HEK293T (cell line): ENCODE measurements at regions not wholly inside any gene's neighbourhood (a gene's known extent, or its start where the extent isn't known, plus 50 kb on each side); places are given as distances from the start of the nearest gene placed in this dataset.

Experiments
- ARNT ChIP-seq: fragments of 450-650 bp; IDR thresholded peaks from 2 replicates; pipeline ENCODE4 v1.6.1; 2017; ENCODE audit warnings: mild to moderate bottlenecking
- BHLHE40 ChIP-seq: fragments of 450-650 bp; IDR thresholded peaks from 2 replicates; pipeline ENCODE4 v1.6.1; 2016; ENCODE audit warnings: mild to moderate bottlenecking, moderate library complexity, borderline replicate concordance
- FOXA1 ChIP-seq: fragments of 450-650 bp; IDR thresholded peaks from 2 replicates; pipeline ENCODE4 v1.6.1; 2016; ENCODE audit warnings: mild to moderate bottlenecking
- FOXM1 ChIP-seq: fragments of 450-650 bp; IDR thresholded peaks from 2 replicates; pipeline ENCODE4 v1.6.1; 2017; ENCODE audit warnings: mild to moderate bottlenecking, borderline replicate concordance
- HDGF ChIP-seq: fragments of 450-650 bp; IDR thresholded peaks from 2 replicates; pipeline ENCODE4 v1.6.1; 2017; ENCODE audit warnings: antibody characterized with exemption, borderline replicate concordance
- NFRKB ChIP-seq: fragments of 450-650 bp; IDR thresholded peaks from 2 replicates; pipeline ENCODE4 v1.6.1; 2016; ENCODE audit warnings: mild to moderate bottlenecking, moderate library complexity
- PKNOX1 ChIP-seq: fragments of 450-650 bp; IDR thresholded peaks from 2 replicates; pipeline ENCODE4 v1.6.1; 2016
- SP1 ChIP-seq: fragments of 450-650 bp; IDR thresholded peaks from 2 replicates; pipeline ENCODE4 v1.6.1; 2017
- TARDBP ChIP-seq: fragments of 450-650 bp; IDR thresholded peaks from 2 replicates; pipeline ENCODE4 v1.6.1; 2016
- ZNF384 ChIP-seq: fragments of 450-650 bp; IDR thresholded peaks from 2 replicates; pipeline ENCODE4 v1.6.1; 2016

- TF ChIP-seq SP1 (no peak), HDGF (no peak), FOXM1 (no peak), PKNOX1 (no peak), BHLHE40 (no peak), TARDBP (no peak), ZNF384 (no peak), FOXA1 (no peak), NFRKB (no peak), ARNT (no peak)
Measured at GRCh38 chr15:93196135-93196670, 107.2 kb upstream of the RGMA start.
